NCI-H82 treated with DMSO at 0.1 percent for 48 hours (cell line): ENCODE measurements at regions not wholly inside any gene's neighbourhood (a gene's known extent, or its start where the extent isn't known, plus 50 kb on each side); places are given as distances from the start of the nearest gene placed in this dataset.

Source experiments
- DNase-seq: peaks from one replicate; lab custom pipeline; 2025; ENCODE audit not compliant: unreplicated experiment; lab: John Stamatoyannopoulos, UW

DNA sequence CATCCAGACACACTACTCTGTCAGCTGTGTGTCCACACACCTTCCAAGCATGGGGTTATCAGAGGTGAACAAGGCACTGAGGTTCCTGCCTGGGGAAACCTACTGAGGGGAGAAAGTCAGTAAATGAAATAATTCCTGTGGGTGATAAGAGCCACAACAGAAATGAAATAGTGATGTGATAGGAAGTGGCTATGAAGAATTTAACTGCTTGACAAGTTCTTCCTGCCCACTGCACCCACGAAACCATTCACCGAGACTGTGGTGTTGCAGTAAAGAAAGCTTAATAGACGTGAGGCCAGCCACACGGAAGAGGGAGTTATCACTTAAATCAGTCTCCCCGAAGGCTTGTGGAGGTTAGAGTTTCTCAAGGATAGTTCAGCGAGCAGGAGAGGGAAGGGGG is 353.1 kb downstream of the UQCRFS1 start:
- DNase-seq = no peak

DNA sequence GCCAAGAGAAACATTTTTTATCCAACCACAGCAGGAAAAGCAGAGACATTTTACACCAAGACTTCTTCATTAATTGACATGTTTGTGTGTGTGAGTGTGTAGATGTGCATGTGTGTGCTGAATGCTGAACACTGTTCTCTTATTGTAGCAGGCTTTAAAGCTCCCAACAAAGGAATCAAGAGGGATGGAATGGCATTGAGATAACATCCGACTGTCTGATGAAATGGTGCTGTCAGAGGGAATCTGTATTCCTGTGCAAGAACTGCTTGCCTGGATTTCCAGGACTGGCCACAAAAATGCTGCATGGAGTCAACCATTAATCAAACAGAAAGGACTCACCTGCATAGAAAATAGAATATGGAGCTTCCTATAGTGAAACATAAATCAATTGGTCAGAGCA is 354.0 kb downstream of the UQCRFS1 start:
- no peak for DNase-seq

GRCh38 chr19:28857967-28858366 is 355.0 kb downstream of the UQCRFS1 start:
- DNase-seq = no peak

GRCh38 chr19:28855216-28855615 is 357.7 kb downstream of the UQCRFS1 start:
- no peak for DNase-seq

GRCh38 chr19:28847468-28847867 is 365.5 kb downstream of the UQCRFS1 start:
- no peak for DNase-seq

GRCh38 chr19:28846094-28846812 is 366.7 kb downstream of the UQCRFS1 start:
- DNase-seq = no peak

GRCh38 chr19:28843761-28844492 is 369.0 kb downstream of the UQCRFS1 start:
- DNase-seq = no peak

- DNase-seq = no peak
Observed at GRCh38 chr19:28841531-28841930, 371.4 kb downstream of the UQCRFS1 start.

DNA sequence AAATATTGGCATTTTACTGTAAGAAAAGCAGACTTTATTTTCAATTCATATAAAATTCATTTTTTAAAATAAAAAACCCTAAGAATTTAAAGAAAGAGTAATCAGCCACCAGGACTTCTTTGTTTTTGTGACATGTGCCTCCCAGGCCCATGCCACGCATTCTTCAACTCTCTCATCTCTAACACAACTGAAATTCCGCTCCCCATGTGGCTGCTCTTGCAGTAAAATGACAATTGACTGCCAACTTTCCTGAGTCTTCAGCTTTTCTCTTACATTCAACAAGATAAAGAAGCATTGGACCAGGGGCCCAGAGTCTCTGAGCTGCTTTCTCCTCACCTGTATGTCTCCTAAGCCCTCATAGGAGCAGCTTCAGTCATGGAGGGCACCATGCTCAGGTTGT is 372.1 kb downstream of the UQCRFS1 start:
- DNase-seq = no peak

DNA sequence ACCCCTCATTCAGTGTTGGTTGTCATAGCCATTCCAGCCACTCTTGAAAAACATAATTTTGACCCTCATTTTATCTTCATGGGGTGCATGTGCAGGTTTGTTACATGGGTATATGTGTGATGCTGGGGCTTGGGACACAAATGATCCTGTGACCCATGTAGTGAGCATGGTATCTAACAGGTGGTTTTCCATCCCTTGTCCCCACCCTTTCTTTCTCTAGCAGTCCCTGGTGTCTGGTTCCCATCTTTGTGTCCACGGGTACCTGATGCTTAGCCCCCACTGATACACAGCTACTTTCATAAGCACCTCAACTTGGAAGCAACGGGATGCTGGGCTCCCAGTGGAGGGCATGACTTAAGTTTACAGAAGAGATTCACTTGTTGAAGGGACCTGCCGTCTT is 373.5 kb downstream of the UQCRFS1 start:
- DNase-seq = no peak

- DNase-seq = no peak
Observed at GRCh38 chr19:28838909-28839308, 374.0 kb downstream of the UQCRFS1 start.

DNA sequence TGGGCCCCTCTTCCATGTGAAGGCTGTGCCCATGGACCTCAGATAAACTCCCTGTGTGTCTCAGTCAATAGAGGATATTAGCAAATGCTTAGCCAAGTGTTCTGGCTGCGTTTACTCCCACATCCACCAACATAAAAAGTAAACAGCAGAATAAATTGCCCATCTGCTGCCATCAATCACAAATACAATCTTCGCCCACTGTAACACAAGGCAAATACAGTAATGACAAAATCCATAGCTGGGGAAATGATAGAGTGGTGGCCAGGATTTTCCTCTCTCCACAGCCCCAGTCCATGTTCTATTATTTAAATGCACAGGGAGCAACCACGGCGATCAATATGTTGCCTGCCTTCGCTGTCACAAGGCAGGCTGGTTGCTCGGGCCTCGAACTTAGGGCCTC is 376.5 kb downstream of the UQCRFS1 start:
- no peak for DNase-seq

- DNase-seq = no peak
Observed at GRCh38 chr19:28834996-28835395, 378.0 kb downstream of the UQCRFS1 start.

GRCh38 chr19:28831462-28831861 is 381.5 kb downstream of the UQCRFS1 start:
- no peak for DNase-seq

- no peak for DNase-seq
Observed at GRCh38 chr19:28829762-28830161, 383.2 kb downstream of the UQCRFS1 start.

DNA sequence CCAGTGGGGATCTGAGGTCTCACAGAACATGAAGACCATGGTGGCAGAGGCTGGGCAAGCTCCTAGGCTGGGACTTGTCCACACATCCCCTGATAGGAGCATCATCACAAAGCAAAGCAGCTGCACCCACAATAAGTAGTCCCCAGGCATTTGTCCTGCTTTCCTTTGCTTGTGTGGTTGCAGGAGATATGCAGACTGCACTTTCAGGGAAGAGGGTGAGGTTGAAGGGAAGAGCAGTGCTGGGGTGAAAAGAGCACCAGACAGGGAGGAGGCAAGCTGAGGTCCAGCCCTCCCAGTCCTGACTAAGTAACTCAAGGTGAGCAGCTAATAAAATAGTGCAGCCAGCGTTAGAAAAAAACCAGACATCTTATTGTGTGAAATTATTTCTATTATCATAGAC is 383.6 kb downstream of the UQCRFS1 start:
- no peak for DNase-seq

GRCh38 chr19:28828276-28828870 is 384.6 kb downstream of the UQCRFS1 start:
- no peak for DNase-seq

GRCh38 chr19:28827382-28827781 is 385.6 kb downstream of the UQCRFS1 start:
- no peak for DNase-seq

DNA sequence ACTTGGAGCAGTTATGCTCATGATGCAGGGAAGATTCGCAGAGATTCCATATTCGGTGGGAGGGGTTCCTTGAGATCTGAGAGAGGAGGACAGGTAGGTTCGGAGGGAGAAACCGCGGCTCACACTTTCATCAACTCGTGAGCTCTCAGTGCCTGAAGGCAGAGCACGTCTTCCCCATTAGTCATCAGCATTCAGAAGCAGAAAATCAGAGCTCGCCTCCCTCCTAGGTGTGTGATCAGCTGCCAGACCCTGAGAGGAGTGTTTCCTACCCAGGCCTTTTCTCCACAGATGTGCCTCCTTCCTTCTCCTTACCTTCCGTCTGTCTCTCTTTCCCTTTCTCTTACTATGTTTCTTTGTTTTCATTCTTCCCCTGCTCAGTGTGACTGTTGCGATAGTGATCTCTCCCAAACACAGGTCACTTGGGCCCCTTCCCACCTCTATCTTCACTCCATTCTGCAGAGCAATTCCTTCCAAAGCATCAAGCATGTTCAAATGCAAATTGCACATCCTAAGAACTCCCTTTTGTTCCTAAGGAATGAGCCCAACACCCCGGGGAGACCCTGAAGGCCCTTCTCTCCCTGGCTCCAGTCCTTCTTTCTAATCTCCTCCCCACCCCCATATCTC is 389.5 kb downstream of the UQCRFS1 start:
- DNase-seq = no peak

GRCh38 chr19:28820289-28820688 is 392.7 kb downstream of the UQCRFS1 start:
- DNase-seq = no peak

DNA sequence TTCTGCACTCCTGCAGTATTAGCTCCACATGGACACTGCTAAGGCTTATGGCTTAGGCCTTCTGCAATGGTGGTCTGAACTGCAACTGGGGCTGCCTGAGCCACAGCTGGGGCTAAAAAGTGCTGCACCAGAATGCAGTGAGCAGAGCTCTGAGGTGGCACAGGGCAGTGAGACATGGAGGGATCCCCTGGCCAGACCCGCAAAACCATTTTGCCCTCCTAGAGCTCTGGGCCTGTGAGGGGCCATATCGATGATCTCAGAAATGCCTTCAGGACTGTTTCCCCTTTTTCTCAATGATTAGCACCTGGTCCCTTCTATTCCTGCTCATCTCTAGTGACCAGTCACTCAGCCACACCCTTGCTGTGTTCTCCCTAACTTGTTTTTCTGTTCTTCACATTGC is 397.7 kb downstream of the UQCRFS1 start:
- DNase-seq = no peak

DNA sequence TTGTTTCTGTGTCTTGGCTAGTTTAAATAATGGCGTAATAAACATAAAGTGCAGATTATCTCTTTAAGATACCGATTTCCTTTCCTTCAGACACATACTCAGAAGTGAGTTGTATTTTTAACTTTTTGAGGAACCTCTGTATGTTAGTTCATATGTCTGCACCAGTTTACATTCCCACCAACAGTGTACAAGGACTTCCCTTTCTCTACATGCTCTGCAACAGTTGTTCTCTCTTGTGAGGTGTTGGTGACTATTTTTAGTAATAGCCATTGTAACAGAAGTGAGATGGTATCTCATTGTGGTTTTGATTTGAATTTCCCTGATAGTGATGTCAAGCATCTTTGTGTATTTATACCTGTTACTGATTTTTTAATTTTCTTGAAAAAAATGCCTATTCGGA is 418.6 kb downstream of the UQCRFS1 start:
- DNase-seq = no peak
